ENCODE measurements at regions not wholly inside any gene's neighbourhood (a gene's known extent, or its start where the extent isn't known, plus 50 kb on each side); places are given as distances from the start of the nearest gene placed in this dataset.

GRCh38 chr5:133730866-133731265 lies 118.5 kb upstream of the FSTL4 start:
- DNase-seq (ENCODE audit: low read depth in 1 of 2, low spot score in 1 of 2), result no peak
- no peak for TF ChIP-seq GABPA (IDR thresholded peaks at IDR 0.05; ENCODE audit: low read depth)
- TF ChIP-seq SPI1 (IDR thresholded peaks at IDR 0.05; ENCODE audit: borderline replicate concordance, low read depth), result no peak
- no peak for TF ChIP-seq POLR2AphosphoS5 (IDR thresholded peaks at IDR 0.05; ENCODE audit: low read depth)
- TF ChIP-seq CTCF (IDR thresholded peaks at IDR 0.05; ENCODE audit: insufficient read depth, low read length), result no peak

GRCh38 chr5:133730346-133730745 lies 118.0 kb upstream of the FSTL4 start:
- no peak overlapping the region for H3K27ac ChIP-seq (replicated peaks)
- DNase-seq (ENCODE audit: low read depth in 1 of 2, low spot score in 1 of 2), result no peak
- no peak for TF ChIP-seq POLR2AphosphoS5 (IDR thresholded peaks at IDR 0.05; ENCODE audit: low read depth)
- no peak for TF ChIP-seq GABPA (IDR thresholded peaks at IDR 0.05; ENCODE audit: low read depth)
- no peak for TF ChIP-seq SPI1 (IDR thresholded peaks at IDR 0.05; ENCODE audit: borderline replicate concordance, low read depth)
- TF ChIP-seq REST (IDR thresholded peaks at IDR 0.05; ENCODE audit: insufficient replicate concordance, low read depth), result no peak
- TF ChIP-seq CTCF (IDR thresholded peaks at IDR 0.05; ENCODE audit: insufficient read depth, low read length), result no peak

More at GRCh38 chr5:133730866-133731265, 118.5 kb upstream of the FSTL4 start:
- no peaks in the 10 kb centered on the region for H3K27me3 ChIP-seq (ENCODE audit: insufficient read depth, poor library complexity, severe bottlenecking)
- H3K4me3 ChIP-seq (replicated peaks; ENCODE audit: insufficient read depth, low read length), result no peak overlapping the region
- no peak overlapping the region for H3K27ac ChIP-seq (replicated peaks)

DNA sequence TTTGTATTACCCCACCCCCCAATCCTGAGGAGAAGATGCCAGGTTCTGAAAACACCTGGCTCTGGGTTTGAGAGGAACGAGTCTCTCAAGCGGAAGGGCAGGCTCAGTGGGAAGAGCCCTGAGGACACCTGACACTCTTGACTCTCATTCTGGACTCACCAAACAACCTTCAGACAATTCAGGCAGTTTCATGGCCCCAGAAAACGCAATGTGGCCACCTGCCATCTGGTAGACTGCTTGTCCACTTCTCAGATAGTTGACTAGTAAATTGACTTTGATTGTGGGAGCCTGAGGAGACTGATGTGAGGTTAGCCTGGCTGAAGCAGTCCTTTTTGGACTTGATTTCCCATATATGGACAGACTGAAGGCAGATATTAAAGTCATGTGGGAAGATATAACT lies 117.5 kb upstream of the FSTL4 start:
- TF ChIP-seq GABPA (IDR thresholded peaks at IDR 0.05; ENCODE audit: low read depth) (no peak), CTCF (IDR thresholded peaks at IDR 0.05; ENCODE audit: insufficient read depth, low read length) (no peak), POLR2AphosphoS5 (IDR thresholded peaks at IDR 0.05; ENCODE audit: low read depth) (no peak), SPI1 (IDR thresholded peaks at IDR 0.05; ENCODE audit: borderline replicate concordance, low read depth) (no peak), REST (IDR thresholded peaks at IDR 0.05; ENCODE audit: insufficient replicate concordance, low read depth) (no peak)
- no peak for DNase-seq (ENCODE audit: low read depth in 1 of 2, low spot score in 1 of 2)
- Histone ChIP-seq H3K27ac (replicated peaks) (no peak overlapping the region), H3K27me3 (ENCODE audit: insufficient read depth, poor library complexity, severe bottlenecking) (no peaks in the 10 kb centered on the region), H3K4me3 (replicated peaks; ENCODE audit: insufficient read depth, low read length) (no peak overlapping the region)

More at GRCh38 chr5:133730346-133730745, 118.0 kb upstream of the FSTL4 start:
- Histone ChIP-seq H3K27me3 (ENCODE audit: insufficient read depth, poor library complexity, severe bottlenecking) (no peaks in the 10 kb centered on the region), H3K4me3 (replicated peaks; ENCODE audit: insufficient read depth, low read length) (no peak overlapping the region)

DNA sequence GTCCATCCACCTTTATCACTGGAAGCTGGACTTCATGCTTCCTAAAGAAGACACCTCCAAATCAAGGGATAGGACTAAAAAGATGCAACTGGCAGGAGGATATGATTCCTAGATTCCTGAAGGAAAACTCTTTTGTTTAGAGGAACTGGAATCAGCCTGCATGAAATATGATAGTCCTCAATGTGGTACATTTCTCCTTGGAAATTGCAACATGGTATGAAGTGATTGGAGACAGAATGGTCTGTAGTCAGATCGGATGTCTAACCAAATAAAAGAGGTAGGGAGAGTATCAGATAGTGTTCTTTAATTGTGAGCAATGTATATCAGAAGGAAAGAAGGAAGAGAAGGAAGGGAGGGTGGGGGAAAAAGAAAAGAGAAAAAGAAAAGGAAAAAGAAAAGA lies 116.1 kb upstream of the FSTL4 start:
- no peaks in the 10 kb centered on the region for H3K27me3 ChIP-seq (ENCODE audit: insufficient read depth, poor library complexity, severe bottlenecking)
- TF ChIP-seq REST (IDR thresholded peaks at IDR 0.05; ENCODE audit: insufficient replicate concordance, low read depth) (no peak), POLR2AphosphoS5 (IDR thresholded peaks at IDR 0.05; ENCODE audit: low read depth) (no peak), SPI1 (IDR thresholded peaks at IDR 0.05; ENCODE audit: borderline replicate concordance, low read depth) (no peak), GABPA (IDR thresholded peaks at IDR 0.05; ENCODE audit: low read depth) (no peak), CTCF (IDR thresholded peaks at IDR 0.05; ENCODE audit: insufficient read depth, low read length) (no peak)
- no peak overlapping the region for H3K27ac ChIP-seq (replicated peaks)
- H3K4me3 ChIP-seq (replicated peaks; ENCODE audit: insufficient read depth, low read length), result no peak overlapping the region
- DNase-seq (ENCODE audit: low read depth in 1 of 2, low spot score in 1 of 2), result no peak

Measured in HL-60 (cell line).